ENCODE measurements at regions not wholly inside any gene's neighbourhood (a gene's known extent, or its start where the extent isn't known, plus 50 kb on each side); places are given as distances from the start of the nearest gene placed in this dataset.
A peak's percentile ranks its signal among the peaks of the same experiment; 100 is the strongest.

- no peak for DNase-seq
Measured at GRCh38 chr6:33862536-33862935, 58.7 kb upstream of the MLN start.

GRCh38 chr6:33861722-33862121 is 57.9 kb upstream of the MLN start:
- peak; percentile 85 for DNase-seq

- DNase-seq, result peak; percentile 80
Measured at GRCh38 chr6:33860706-33861474, 57.1 kb upstream of the MLN start.

DNA sequence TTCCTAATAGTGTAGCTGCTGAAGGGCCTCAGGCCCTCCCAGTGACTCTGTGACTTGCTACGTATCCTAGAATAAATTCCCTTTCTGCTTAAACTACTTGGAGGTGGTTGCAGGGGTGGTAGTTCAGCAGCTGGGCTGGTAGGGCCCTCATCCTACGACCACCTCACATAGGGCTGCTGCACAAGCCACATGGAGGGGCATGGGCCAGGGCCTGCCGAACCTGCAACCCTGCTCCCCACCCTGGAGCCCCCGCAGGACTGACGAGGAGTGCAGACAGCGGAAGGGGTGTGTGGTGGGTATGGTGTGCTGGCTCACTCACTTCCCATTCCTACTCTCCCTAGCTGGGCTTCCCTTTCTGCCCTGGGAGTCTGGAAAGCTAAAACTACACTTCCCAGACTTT is 56.2 kb upstream of the MLN start:
- no peak for DNase-seq

DNA sequence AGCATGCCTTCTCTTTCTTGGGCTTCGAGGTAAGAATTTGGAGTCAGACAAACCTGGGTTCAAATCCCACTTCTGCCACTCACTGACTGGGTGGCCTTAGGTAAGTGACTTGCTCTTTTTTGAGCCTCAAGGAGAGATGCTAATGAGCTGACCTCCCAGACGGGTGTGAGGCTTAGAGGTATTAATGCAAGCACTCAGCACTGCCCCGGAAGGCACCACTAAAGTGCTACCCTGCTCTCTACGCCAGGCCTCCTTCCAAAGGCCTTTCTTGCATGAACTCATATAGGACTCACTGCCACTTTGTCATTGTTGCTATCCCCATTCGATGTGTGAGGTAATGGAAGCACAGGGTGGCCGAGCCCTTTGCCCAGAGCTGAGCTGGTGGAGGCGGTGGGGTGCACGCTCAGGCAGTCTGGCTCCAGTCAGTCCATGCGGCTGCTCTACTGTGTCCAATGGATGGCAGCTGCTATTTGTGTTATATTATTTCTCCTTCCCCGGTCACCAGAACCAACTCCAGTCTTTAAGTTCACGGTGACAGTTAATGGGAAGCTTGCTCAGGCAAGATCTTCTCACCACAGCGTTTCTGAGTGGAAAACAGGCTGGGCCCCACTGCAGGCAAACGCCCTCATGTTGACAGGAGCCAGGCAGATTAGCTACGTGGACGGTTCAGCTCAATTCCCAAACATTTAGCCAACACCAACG is 55.2 kb upstream of the MLN start:
- no peak for DNase-seq

- no peak for DNase-seq
Measured at GRCh38 chr6:33857932-33858475, 54.2 kb upstream of the MLN start.

- DNase-seq, result no peak
Measured at GRCh38 chr6:33857093-33857931, 53.5 kb upstream of the MLN start.

DNA sequence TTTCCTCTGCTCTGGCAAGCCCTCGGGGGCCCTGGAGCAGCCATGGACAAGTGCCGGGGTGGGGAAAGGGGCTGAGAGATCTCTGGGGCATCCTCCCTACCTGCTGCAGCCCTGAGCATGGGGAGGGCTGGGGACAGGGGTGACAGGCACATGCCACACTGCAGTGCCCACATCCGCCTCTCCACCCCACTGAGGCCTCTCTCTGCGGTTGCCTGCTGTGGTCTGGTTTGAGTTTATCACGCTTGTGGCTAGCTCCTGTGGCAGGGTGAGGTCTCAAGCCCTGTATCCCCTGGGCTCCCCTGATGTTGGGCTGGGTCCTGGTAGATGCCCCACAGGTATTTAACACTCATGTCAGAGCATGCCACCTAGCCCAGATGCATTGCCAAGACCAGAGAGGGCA is 52.9 kb upstream of the MLN start:
- DNase-seq, result no peak

DNA sequence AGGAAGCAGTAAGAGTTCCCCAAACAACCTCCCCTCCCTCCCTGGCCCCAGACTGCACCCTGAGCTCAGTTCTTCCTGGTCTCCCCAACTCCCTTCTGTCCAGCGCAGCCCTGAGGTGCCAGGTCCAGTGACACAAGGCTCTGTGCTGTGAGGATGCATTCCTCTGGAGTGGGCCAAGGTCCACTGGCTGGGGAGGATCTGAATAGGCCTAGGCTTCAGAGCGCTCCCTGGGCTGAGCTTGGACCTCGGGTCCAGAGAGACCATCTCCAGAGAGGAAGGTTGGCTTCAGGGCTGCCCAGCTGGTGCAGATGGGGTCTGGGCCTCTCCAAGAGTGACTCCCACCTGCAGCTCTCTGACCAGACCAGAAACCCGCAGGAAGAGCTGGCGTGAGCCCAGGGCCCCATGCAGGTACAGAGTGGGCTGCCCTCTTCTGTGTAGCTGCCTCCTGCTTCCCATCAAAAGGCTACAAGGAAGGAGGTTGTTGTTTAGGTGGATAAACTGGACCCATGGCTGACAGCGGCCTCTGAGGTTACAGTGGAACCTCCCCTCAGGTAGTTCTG is 52.3 kb upstream of the MLN start:
- DNase-seq, result no peak

DNA sequence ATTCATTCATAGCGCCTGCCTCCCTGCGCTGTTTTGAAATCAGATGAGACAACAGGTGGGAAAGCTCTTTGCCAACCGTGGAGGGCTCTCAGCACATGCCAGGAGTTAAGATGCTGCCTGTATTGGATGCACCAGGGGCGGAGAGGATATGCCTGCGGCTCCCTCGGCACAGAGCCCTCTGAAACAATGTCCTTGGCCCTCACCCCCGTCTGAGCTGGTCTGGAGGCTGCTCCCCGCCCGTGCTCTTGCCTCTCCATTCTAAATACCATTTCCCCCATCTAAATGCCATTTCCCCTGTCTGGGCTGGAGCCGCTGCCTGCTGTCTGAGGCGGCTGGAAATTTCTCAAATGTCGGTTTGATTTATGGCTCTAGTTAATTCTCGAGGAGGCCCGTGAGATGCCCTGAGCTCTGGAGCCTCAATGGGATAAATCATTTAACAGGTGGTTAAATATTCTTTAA is 50.8 kb upstream of the MLN start:
- DNase-seq, result no peak

DNA sequence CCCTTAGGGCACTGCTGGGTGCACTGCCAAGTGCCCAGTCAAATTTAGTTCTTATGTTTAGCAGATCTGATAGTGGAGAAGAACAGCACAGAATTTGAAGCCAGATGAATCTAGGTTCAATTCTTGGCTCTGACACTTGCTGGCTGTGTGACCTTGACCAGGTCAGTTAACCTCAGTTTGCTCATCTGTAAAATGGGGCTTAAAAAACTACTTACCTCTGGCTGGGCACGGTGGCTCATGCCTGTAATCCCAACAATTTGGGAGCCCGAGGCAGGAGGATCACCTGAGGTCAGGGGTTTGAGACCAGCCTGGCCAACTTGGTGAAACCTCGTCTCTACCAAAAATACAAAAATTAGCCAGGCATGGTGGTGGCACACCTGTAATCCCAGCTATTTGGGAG is 49.9 kb upstream of the MLN start:
- DNase-seq, result no peak

Data from NCI-H2029 (cell line).